Keratinocyte (primary cell): ENCODE measurements at regions not wholly inside any gene's neighbourhood (a gene's known extent, or its start where the extent isn't known, plus 50 kb on each side); places are given as distances from the start of the nearest gene placed in this dataset.

Experiments used
- CTCF ChIP-seq, 3 experiments: IDR thresholded peaks in 1 of 3; conservative IDR thresholded peaks in 1 of 3; optimal IDR thresholded peaks in 1 of 3; 2 replicates in 2 of 3; 3 replicates in 1 of 3; pipeline versions ENCODE3 to v1.5.1; 2011; ENCODE audit warnings: low read length in 3 of 3, mild to moderate bottlenecking in 3 of 3, moderate library complexity in 2 of 3, control low read depth in 1 of 3, inconsistent platforms in 1 of 3; ENCODE audit not compliant: insufficient read depth in 2 of 3; ENCODE audit errors: extremely low read depth in 1 of 3
- EZH2 ChIP-seq: IDR thresholded peaks from one replicate; pipeline ENCODE4 v1.6.1; 2012; ENCODE audit warnings: inconsistent platforms, mild to moderate bottlenecking, low read length, moderate library complexity

- TF ChIP-seq CTCF (optimal IDR thresholded peaks at IDR 0.05 in 1 of 3, IDR thresholded peaks at IDR 0.05 in 1 of 3, conservative IDR thresholded peaks at IDR 0.05 in 1 of 3; ENCODE audit: extremely low read depth in 1 of 3, insufficient read depth in 2 of 3, low read length in 3 of 3) (no peak), EZH2 (no peak)
Measured at GRCh38 chr16:80454802-80455201, 86.0 kb upstream of the DYNLRB2 start.
